ENCODE measurements at regions not wholly inside any gene's neighbourhood (a gene's known extent, or its start where the extent isn't known, plus 50 kb on each side); places are given as distances from the start of the nearest gene placed in this dataset.

DNA sequence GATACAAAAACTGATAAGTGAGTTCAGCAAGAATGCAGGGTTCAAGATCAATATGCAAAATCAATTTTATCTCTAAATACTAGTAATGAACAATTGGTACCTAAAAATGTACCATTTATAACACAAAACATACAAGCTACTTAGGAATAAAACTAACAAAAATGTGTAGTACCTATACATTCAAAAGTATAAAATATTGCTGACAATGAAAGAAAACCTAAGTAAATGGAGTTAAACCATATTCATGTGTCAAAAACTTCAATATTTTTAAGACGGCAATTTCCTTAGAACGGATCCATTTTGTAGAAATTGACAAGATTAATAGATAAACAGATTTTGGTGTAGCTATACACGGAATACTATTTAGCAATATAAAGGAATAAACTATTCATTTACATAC lies 343.1 kb upstream of the CCDC54 start:
- H3K9ac ChIP-seq (ENCODE audit: low read depth in 1 of 2, low read length in 2 of 2) = no peak overlapping the region
- no peaks in the 10 kb centered on the region for H3K27me3 ChIP-seq (ENCODE audit: control insufficient read depth in 4 of 4, insufficient read depth in 4 of 4, low read length in 3 of 4)
- no peak overlapping the region for H3K4me3 ChIP-seq (ENCODE audit: low read depth in 1 of 3, low read length in 3 of 3)
- TF ChIP-seq, protein P1, sequence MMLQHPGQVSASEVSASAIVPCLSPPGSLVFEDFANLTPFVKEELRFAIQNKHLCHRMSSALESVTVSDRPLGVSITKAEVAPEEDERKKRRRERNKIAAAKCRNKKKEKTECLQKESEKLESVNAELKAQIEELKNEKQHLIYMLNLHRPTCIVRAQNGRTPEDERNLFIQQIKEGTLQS (IDR thresholded peaks at IDR 0.05) = no peak
- TF ChIP-seq SP1 (IDR thresholded peaks at IDR 0.05) = no peak
- no peak for TF ChIP-seq YY1 (IDR thresholded peaks at IDR 0.05)
- no peak for TF ChIP-seq HNF4G (IDR thresholded peaks at IDR 0.05)
- TF ChIP-seq GABPA (IDR thresholded peaks at IDR 0.05 in 1 of 2, conservative IDR thresholded peaks at IDR 0.05 in 1 of 2) = no peak
- TF ChIP-seq REST (IDR thresholded peaks at IDR 0.05) = no peak
- TF ChIP-seq, protein P2, sequence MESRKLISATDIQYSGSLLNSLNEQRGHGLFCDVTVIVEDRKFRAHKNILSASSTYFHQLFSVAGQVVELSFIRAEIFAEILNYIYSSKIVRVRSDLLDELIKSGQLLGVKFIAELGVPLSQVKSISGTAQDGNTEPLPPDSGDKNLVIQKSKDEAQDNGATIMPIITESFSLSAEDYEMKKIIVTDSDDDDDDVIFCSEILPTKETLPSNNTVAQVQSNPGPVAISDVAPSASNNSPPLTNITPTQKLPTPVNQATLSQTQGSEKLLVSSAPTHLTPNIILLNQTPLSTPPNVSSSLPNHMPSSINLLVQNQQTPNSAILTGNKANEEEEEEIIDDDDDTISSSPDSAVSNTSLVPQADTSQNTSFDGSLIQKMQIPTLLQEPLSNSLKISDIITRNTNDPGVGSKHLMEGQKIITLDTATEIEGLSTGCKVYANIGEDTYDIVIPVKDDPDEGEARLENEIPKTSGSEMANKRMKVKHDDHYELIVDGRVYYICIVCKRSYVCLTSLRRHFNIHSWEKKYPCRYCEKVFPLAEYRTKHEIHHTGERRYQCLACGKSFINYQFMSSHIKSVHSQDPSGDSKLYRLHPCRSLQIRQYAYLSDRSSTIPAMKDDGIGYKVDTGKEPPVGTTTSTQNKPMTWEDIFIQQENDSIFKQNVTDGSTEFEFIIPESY (IDR thresholded peaks at IDR 0.05) = no peak
- TF ChIP-seq RAD21 (IDR thresholded peaks at IDR 0.05) = no peak
- no peak for TF ChIP-seq RXRA (IDR thresholded peaks at IDR 0.05)
- TF ChIP-seq JUND (IDR thresholded peaks at IDR 0.05) = no peak
- no peak for TF ChIP-seq FOXA1 (IDR thresholded peaks at IDR 0.05)
- no peak for TF ChIP-seq NR2F2 (IDR thresholded peaks at IDR 0.05)
- no peak for TF ChIP-seq MAX (IDR thresholded peaks at IDR 0.05)
- TF ChIP-seq TAF1 (conservative IDR thresholded peaks at IDR 0.05) = no peak
- WGBS = 77% methylated on average over 3 of the region's 3 CpGs
- H3K27ac ChIP-seq (ENCODE audit: low read depth in 1 of 2, low read length in 2 of 2) = no peak overlapping the region
- H3K4me1 ChIP-seq (ENCODE audit: control insufficient read depth in 4 of 4, insufficient read depth in 4 of 4, low read length in 3 of 4) = no peaks in the 10 kb centered on the region
- peaks cover 0 to 7% (median 2%) of the 10 kb centered on the region in 4 donors for H3K9me3 ChIP-seq (ENCODE audit: control insufficient read depth in 4 of 4, low read length in 3 of 4)
- no peaks in the 10 kb centered on the region for H3K36me3 ChIP-seq (ENCODE audit: control insufficient read depth in 4 of 4, insufficient read depth in 3 of 4, low read depth in 1 of 4, low read length in 3 of 4)
- DNase-seq (ENCODE audit: low spot score) = no peak

- 83% methylated on average over 2 of the region's 2 CpGs for WGBS
- no peaks in the 10 kb centered on the region for H3K27me3 ChIP-seq (ENCODE audit: control insufficient read depth in 4 of 4, insufficient read depth in 4 of 4, low read length in 3 of 4)
- no peaks in the 10 kb centered on the region for H3K4me1 ChIP-seq (ENCODE audit: control insufficient read depth in 4 of 4, insufficient read depth in 4 of 4, low read length in 3 of 4)
- TF ChIP-seq NR2F2 (IDR thresholded peaks at IDR 0.05) = no peak
- TF ChIP-seq EGR1 (IDR thresholded peaks at IDR 0.05; ENCODE audit: low read depth in 2 of 2) = no peak
- TF ChIP-seq, protein P1 (IDR thresholded peaks at IDR 0.05) = no peak
- no peak for TF ChIP-seq HNF4A (conservative IDR thresholded peaks at IDR 0.05)
- no peak for TF ChIP-seq RXRA (IDR thresholded peaks at IDR 0.05)
- no peak for TF ChIP-seq RAD21 (IDR thresholded peaks at IDR 0.05)
- TF ChIP-seq, protein P3, sequence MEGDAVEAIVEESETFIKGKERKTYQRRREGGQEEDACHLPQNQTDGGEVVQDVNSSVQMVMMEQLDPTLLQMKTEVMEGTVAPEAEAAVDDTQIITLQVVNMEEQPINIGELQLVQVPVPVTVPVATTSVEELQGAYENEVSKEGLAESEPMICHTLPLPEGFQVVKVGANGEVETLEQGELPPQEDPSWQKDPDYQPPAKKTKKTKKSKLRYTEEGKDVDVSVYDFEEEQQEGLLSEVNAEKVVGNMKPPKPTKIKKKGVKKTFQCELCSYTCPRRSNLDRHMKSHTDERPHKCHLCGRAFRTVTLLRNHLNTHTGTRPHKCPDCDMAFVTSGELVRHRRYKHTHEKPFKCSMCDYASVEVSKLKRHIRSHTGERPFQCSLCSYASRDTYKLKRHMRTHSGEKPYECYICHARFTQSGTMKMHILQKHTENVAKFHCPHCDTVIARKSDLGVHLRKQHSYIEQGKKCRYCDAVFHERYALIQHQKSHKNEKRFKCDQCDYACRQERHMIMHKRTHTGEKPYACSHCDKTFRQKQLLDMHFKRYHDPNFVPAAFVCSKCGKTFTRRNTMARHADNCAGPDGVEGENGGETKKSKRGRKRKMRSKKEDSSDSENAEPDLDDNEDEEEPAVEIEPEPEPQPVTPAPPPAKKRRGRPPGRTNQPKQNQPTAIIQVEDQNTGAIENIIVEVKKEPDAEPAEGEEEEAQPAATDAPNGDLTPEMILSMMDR (IDR thresholded peaks at IDR 0.05; ENCODE audit: low read depth, low read length, missing input control) = no peak
- TF ChIP-seq GABPA (IDR thresholded peaks at IDR 0.05 in 1 of 2, conservative IDR thresholded peaks at IDR 0.05 in 1 of 2) = no peak
- TF ChIP-seq JUND (IDR thresholded peaks at IDR 0.05) = no peak
- TF ChIP-seq MAX (IDR thresholded peaks at IDR 0.05) = no peak
- TF ChIP-seq TAF1 (conservative IDR thresholded peaks at IDR 0.05) = no peak
- peaks cover 0 to 7% (median 2%) of the 10 kb centered on the region in 4 donors for H3K9me3 ChIP-seq (ENCODE audit: control insufficient read depth in 4 of 4, low read length in 3 of 4)
- DNase-seq (ENCODE audit: low spot score) = no peak
- no peak overlapping the region for H3K27ac ChIP-seq (ENCODE audit: low read depth in 1 of 2, low read length in 2 of 2)
- H3K9ac ChIP-seq (ENCODE audit: low read depth in 1 of 2, low read length in 2 of 2) = no peak overlapping the region
- no peak overlapping the region for H3K4me3 ChIP-seq (ENCODE audit: low read depth in 1 of 3, low read length in 3 of 3)
- H3K36me3 ChIP-seq (ENCODE audit: control insufficient read depth in 4 of 4, insufficient read depth in 3 of 4, low read depth in 1 of 4, low read length in 3 of 4) = no peaks in the 10 kb centered on the region
Measured at GRCh38 chr3:107035176-107035575, 342.1 kb upstream of the CCDC54 start.

All from liver (tissue), 8 donors.